ENCODE measurements at regions not wholly inside any gene's neighbourhood (a gene's known extent, or its start where the extent isn't known, plus 50 kb on each side); places are given as distances from the start of the nearest gene placed in this dataset.

DNA sequence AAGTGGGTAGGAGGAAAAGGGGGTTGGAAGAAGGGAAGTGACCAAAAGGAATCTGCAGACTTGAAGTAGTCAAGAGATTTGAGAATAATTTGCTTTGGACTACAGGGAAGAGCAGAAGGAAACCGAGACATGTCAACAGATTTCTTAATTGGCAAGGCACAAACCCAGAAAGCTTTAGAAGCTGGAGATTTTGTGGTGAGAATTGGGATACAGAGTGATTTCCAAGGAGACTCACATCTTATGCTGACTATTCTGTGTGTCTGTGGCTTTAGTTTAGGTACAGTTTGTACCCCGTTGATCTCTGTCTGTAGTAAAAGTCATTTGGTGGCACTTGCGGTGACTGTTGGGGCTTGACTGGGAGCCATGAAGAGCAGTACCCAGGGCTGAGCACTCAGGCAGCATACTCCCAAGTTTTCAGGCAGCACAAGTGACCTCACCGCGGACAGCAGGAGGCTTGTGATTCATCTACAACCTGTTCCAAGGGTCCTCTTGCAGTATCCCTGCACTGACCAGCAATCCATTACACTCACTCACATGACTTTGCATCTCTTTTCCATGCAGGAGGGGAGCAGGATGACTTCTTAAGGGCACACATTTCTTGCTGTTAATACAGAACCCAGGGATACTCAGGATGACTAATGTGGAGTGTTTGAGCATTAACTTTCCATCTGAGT lies 97.1 kb upstream of the TNP1 start:
- Histone ChIP-seq H3K9ac (ENCODE audit: insufficient read depth, low read depth, low read length) (no peak overlapping the region), H2AFZ (ENCODE audit: low read length) (no peak overlapping the region), H3K27me3 (ENCODE audit: control insufficient read depth in 1 of 2, insufficient read depth in 2 of 2, low read length in 2 of 2) (no peaks in the 10 kb centered on the region), H3K27ac (ENCODE audit: extremely low read length, insufficient read depth, low read length) (no peak overlapping the region), H4K20me1 (ENCODE audit: insufficient read depth, low read length) (no peaks in the 10 kb centered on the region), H3K79me2 (ENCODE audit: insufficient read depth, low read length) (no peaks in the 10 kb centered on the region), H3K36me3 (replicated peaks in 1 of 2; ENCODE audit: control insufficient read depth in 1 of 2, insufficient read depth in 2 of 2, low read length in 2 of 2) (no peaks in the 10 kb centered on the region), H3K4me1 (ENCODE audit: insufficient read depth, low read length) (no peaks in the 10 kb centered on the region), H3K4me2 (ENCODE audit: low read depth, low read length) (no peak overlapping the region), H3K4me3 (replicated peaks in 1 of 3; ENCODE audit: insufficient read depth in 1 of 3, low read depth in 2 of 3, low read length in 3 of 3) (no peak overlapping the region), H3K9me3 (ENCODE audit: low read length) (peaks cover 15% of the 10 kb centered on the region; the same call in 1 of the 2 replicates)
- FAIRE-seq = no peak
- ATAC-seq = no peak
- no peak for DNase-seq (ENCODE audit: low spot score)
- intact Hi-C loops (cut with micrococcal nuclease; ENCODE audit: unreplicated experiment) (no loop called here), in situ Hi-C loops (cut with HindIII; ENCODE audit: extremely low pct_ligation_motif_present, low pct_unique_long_range_greater_than_20kb) (no loop called here)
- BruUV-seq (replicated peaks) = no TSS peak
- ChIA-PET CTCF (ENCODE audit: low intra/inter-chr PET ratio, low total read pairs) (no interaction called here), POLR2A (no interaction called here)
- 25% methylated on average over 5 of the region's 5 CpGs for WGBS (ENCODE audit: low lambda C conversion rate)
- TF ChIP-seq, protein P1, sequence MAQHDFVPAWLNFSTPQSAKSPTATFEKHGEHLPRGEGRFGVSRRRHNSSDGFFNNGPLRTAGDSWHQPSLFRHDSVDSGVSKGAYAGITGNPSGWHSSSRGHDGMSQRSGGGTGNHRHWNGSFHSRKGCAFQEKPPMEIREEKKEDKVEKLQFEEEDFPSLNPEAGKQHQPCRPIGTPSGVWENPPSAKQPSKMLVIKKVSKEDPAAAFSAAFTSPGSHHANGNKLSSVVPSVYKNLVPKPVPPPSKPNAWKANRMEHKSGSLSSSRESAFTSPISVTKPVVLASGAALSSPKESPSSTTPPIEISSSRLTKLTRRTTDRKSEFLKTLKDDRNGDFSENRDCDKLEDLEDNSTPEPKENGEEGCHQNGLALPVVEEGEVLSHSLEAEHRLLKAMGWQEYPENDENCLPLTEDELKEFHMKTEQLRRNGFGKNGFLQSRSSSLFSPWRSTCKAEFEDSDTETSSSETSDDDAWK (CRISPR knock-in tag; IDR thresholded peaks at IDR 0.05) = no peak
- TF ChIP-seq ZNF709 (CRISPR knock-in tag; IDR thresholded peaks at IDR 0.05) = no peak
- TF ChIP-seq, protein P2, sequence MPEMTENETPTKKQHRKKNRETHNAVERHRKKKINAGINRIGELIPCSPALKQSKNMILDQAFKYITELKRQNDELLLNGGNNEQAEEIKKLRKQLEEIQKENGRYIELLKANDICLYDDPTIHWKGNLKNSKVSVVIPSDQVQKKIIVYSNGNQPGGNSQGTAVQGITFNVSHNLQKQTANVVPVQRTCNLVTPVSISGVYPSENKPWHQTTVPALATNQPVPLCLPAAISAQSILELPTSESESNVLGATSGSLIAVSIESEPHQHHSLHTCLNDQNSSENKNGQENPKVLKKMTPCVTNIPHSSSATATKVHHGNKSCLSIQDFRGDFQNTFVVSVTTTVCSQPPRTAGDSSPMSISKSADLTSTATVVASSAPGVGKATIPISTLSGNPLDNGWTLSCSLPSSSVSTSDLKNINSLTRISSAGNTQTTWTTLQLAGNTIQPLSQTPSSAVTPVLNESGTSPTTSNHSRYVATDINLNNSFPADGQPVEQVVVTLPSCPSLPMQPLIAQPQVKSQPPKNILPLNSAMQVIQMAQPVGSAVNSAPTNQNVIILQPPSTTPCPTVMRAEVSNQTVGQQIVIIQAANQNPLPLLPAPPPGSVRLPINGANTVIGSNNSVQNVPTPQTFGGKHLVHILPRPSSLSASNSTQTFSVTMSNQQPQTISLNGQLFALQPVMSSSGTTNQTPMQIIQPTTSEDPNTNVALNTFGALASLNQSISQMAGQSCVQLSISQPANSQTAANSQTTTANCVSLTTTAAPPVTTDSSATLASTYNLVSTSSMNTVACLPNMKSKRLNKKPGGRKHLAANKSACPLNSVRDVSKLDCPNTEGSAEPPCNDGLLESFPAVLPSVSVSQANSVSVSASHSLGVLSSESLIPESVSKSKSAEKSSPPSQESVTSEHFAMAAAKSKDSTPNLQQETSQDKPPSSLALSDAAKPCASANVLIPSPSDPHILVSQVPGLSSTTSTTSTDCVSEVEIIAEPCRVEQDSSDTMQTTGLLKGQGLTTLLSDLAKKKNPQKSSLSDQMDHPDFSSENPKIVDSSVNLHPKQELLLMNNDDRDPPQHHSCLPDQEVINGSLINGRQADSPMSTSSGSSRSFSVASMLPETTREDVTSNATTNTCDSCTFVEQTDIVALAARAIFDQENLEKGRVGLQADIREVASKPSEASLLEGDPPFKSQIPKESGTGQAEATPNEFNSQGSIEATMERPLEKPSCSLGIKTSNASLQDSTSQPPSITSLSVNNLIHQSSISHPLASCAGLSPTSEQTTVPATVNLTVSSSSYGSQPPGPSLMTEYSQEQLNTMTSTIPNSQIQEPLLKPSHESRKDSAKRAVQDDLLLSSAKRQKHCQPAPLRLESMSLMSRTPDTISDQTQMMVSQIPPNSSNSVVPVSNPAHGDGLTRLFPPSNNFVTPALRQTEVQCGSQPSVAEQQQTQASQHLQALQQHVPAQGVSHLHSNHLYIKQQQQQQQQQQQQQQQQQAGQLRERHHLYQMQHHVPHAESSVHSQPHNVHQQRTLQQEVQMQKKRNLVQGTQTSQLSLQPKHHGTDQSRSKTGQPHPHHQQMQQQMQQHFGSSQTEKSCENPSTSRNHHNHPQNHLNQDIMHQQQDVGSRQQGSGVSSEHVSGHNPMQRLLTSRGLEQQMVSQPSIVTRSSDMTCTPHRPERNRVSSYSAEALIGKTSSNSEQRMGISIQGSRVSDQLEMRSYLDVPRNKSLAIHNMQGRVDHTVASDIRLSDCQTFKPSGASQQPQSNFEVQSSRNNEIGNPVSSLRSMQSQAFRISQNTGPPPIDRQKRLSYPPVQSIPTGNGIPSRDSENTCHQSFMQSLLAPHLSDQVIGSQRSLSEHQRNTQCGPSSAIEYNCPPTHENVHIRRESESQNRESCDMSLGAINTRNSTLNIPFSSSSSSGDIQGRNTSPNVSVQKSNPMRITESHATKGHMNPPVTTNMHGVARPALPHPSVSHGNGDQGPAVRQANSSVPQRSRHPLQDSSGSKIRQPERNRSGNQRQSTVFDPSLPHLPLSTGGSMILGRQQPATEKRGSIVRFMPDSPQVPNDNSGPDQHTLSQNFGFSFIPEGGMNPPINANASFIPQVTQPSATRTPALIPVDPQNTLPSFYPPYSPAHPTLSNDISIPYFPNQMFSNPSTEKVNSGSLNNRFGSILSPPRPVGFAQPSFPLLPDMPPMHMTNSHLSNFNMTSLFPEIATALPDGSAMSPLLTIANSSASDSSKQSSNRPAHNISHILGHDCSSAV (CRISPR knock-in tag; IDR thresholded peaks at IDR 0.05; ENCODE audit: borderline replicate concordance) = no peak
- TF ChIP-seq SRSF4 (IDR thresholded peaks at IDR 0.05; ENCODE audit: low read depth, low read length, poor library complexity, severe bottlenecking) = no peak
- TF ChIP-seq POLR2A (IDR thresholded peaks at IDR 0.05; ENCODE audit: insufficient read depth in 1 of 2, low read depth in 2 of 2, low read length in 2 of 2) = no peak
- no peak for TF ChIP-seq FOXA1 (IDR thresholded peaks at IDR 0.05)
- TF ChIP-seq FOXA1 (CRISPR knock-in tag; IDR thresholded peaks at IDR 0.05) = no peak
- TF ChIP-seq, protein P3, sequence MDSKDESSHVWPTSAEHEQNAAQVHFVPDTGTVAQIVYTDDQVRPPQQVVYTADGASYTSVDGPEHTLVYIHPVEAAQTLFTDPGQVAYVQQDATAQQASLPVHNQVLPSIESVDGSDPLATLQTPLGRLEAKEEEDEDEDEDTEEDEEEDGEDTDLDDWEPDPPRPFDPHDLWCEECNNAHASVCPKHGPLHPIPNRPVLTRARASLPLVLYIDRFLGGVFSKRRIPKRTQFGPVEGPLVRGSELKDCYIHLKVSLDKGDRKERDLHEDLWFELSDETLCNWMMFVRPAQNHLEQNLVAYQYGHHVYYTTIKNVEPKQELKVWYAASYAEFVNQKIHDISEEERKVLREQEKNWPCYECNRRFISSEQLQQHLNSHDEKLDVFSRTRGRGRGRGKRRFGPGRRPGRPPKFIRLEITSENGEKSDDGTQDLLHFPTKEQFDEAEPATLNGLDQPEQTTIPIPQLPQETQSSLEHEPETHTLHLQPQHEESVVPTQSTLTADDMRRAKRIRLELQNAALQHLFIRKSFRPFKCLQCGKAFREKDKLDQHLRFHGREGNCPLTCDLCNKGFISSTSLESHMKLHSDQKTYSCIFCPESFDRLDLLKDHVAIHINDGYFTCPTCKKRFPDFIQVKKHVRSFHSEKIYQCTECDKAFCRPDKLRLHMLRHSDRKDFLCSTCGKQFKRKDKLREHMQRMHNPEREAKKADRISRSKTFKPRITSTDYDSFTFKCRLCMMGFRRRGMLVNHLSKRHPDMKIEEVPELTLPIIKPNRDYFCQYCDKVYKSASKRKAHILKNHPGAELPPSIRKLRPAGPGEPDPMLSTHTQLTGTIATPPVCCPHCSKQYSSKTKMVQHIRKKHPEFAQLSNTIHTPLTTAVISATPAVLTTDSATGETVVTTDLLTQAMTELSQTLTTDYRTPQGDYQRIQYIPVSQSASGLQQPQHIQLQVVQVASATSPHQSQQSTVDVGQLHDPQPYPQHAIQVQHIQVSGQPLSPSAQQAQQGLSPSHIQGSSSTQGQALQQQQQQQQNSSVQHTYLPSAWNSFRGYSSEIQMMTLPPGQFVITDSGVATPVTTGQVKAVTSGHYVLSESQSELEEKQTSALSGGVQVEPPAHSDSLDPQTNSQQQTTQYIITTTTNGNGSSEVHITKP (CRISPR knock-in tag; IDR thresholded peaks at IDR 0.05; ENCODE audit: low read depth) = no peak
